GM23338 (cell line): ENCODE measurements at regions not wholly inside any gene's neighbourhood (a gene's known extent, or its start where the extent isn't known, plus 50 kb on each side); places are given as distances from the start of the nearest gene placed in this dataset.
A peak's percentile ranks its signal among the peaks of the same experiment; 100 is the strongest.

Experiments
- ATAC-seq: fragments of 200-7000 bp; cut with Tn5 transposase; 3 replicates; pipeline ENCODE4 v1.9.1; 2020
- DNase-seq: peaks from one replicate; pipeline ENCODE4 v3.0.0-alpha.2; 2015; ENCODE audit warnings: low spot score
- H2AFZ ChIP-seq: fragments of 200-600 bp; sonication (generic); 2 replicates; pipeline ENCODE4 v1.8.0; 2016; ENCODE audit warnings: antibody characterized with exemption, mild to moderate bottlenecking, moderate library complexity
- H3F3A ChIP-seq: fragments of 200-600 bp; sonication (generic); replicated peaks from 2 replicates; pipeline ENCODE4 v1.8.0; 2017; ENCODE audit warnings: antibody characterized with exemption, mixed run types, low read depth
- H3K27ac ChIP-seq: fragments of 200-600 bp; sonication (generic); 2 replicates; pipeline ENCODE4 v1.6.1; 2016; ENCODE audit warnings: low read depth
- H3K27me3 ChIP-seq: fragments of 200-600 bp; sonication (generic); 2 replicates; pipeline ENCODE4 v1.8.0; 2016; ENCODE audit warnings: mild to moderate bottlenecking, mixed run types, moderate library complexity; ENCODE audit not compliant: insufficient read depth
- H3K36me3 ChIP-seq: fragments of 200-600 bp; sonication (generic); 2 replicates; pipeline ENCODE4 v1.8.0; 2016; ENCODE audit warnings: mild to moderate bottlenecking; ENCODE audit not compliant: insufficient read depth
- H3K4me1 ChIP-seq: fragments of 200-600 bp; sonication (generic); 2 replicates; pipeline ENCODE4 v1.8.0; 2016; ENCODE audit warnings: mild to moderate bottlenecking, moderate library complexity; ENCODE audit not compliant: insufficient read depth
- H3K4me2 ChIP-seq: fragments of 200-600 bp; sonication (generic); 2 replicates; pipeline ENCODE4 v1.7.1; 2017; ENCODE audit warnings: mixed run types
- H3K4me3 ChIP-seq: fragments of 200-600 bp; sonication (generic); 2 replicates; pipeline ENCODE4 v1.6.1; 2016; ENCODE audit warnings: mixed run types
- H3K79me2 ChIP-seq: fragments of 200-600 bp; sonication (generic); replicated peaks from 2 replicates; pipeline ENCODE4 v1.8.0; 2017; ENCODE audit warnings: mild to moderate bottlenecking; ENCODE audit not compliant: insufficient read depth
- H3K9me2 ChIP-seq: fragments of 200-600 bp; sonication (generic); 2 replicates; pipeline ENCODE4 v1.8.0; 2017; ENCODE audit not compliant: insufficient read depth
- H4K20me1 ChIP-seq: fragments of 200-600 bp; sonication (generic); replicated peaks from 2 replicates; pipeline ENCODE4 v1.8.0; 2017; ENCODE audit warnings: mild to moderate bottlenecking; ENCODE audit not compliant: insufficient read depth
- H3K27ac Mint-ChIP-seq: 2 replicates; pipeline ENCODE4 v1.8.0; 2020; ENCODE audit warnings: inconsistent platforms, mild to moderate bottlenecking, moderate library complexity, mixed read lengths
- H3K27me3 Mint-ChIP-seq: 3 replicates; pipeline ENCODE4 v1.8.0; 2022; ENCODE audit warnings: low read depth, mild to moderate bottlenecking, moderate library complexity, mixed read lengths, inconsistent platforms; ENCODE audit not compliant: insufficient read depth, poor library complexity
- H3K36me3 Mint-ChIP-seq: 3 replicates; pipeline ENCODE4 v1.8.0; 2021; ENCODE audit warnings: low read depth, mild to moderate bottlenecking, inconsistent platforms, moderate library complexity, mixed read lengths
- H3K4me1 Mint-ChIP-seq: 3 replicates; pipeline ENCODE4 v1.8.0; 2020; ENCODE audit warnings: mild to moderate bottlenecking, inconsistent platforms, mixed read lengths
- H3K4me3 Mint-ChIP-seq: 3 replicates; pipeline ENCODE4 v1.8.0; 2021; ENCODE audit warnings: moderate library complexity, mild to moderate bottlenecking, inconsistent platforms, mixed read lengths
- H3K9me3 Mint-ChIP-seq: 3 replicates; pipeline ENCODE4 v1.8.0; 2020; ENCODE audit warnings: moderate library complexity, mild to moderate bottlenecking, inconsistent platforms, mixed read lengths
- CREB1 ChIP-seq: fragments of 250-450 bp; sonication (Bioruptor Pico); IDR thresholded peaks from 2 replicates; pipeline ENCODE4 v1.5.0; 2020; ENCODE audit warnings: low read depth, mild to moderate bottlenecking, moderate library complexity
- EZH2 ChIP-seq: fragments of 200-600 bp; sonication (generic); IDR thresholded peaks from one replicate; pipeline ENCODE4 v1.8.0; 2017; ENCODE audit warnings: antibody characterized with exemption, mild to moderate bottlenecking, low read depth; ENCODE audit not compliant: unreplicated experiment
- ZNF114 ChIP-seq: fragments of 250-450 bp; sonication (Bioruptor Pico); IDR thresholded peaks from 2 replicates; pipeline ENCODE4 v1.5.0; 2020; ENCODE audit warnings: mild to moderate bottlenecking, moderate library complexity
- ZNF462 ChIP-seq: fragments of 250-450 bp; sonication (Bioruptor Pico); IDR thresholded peaks from 2 replicates; pipeline ENCODE4 v1.5.0; 2020; ENCODE audit warnings: mild to moderate bottlenecking, moderate library complexity
- TF ChIP-seq, protein P1 (sequence below): IDR thresholded peaks from one replicate; pipeline ENCODE4 v1.6.1; 2018; ENCODE audit warnings: antibody characterized with exemption; ENCODE audit not compliant: unreplicated experiment

GRCh38 chr12:67772267-67773169, 124.0 kb downstream of the DYRK2 start:
- no peaks in the 10 kb centered on the region for H3F3A ChIP-seq
- H3K27me3 ChIP-seq = no peaks in the 10 kb centered on the region
- no peak overlapping the region for H2AFZ ChIP-seq
- Mint-ChIP-seq H3K4me3 (peak overlapping the region; percentile 45; the same call in 2 of the 3 replicates), H3K4me1 (peaks cover 26% of the 10 kb centered on the region), H3K9me3 (peaks cover 26% of the 10 kb centered on the region), H3K27me3 (peaks cover 5% of the 10 kb centered on the region), H3K36me3 (peaks cover 22% of the 10 kb centered on the region), H3K27ac (peak overlapping the region; percentile 86)
- H3K36me3 ChIP-seq = no peaks in the 10 kb centered on the region
- H3K79me2 ChIP-seq = no peaks in the 10 kb centered on the region
- peak overlapping the region; percentile 21 for H3K4me3 ChIP-seq
- peak; percentile 86 for DNase-seq
- H3K4me2 ChIP-seq = peak overlapping the region; percentile 56
- H3K9me2 ChIP-seq = no peaks in the 10 kb centered on the region
- TF ChIP-seq ZNF114 = no peak
- TF ChIP-seq ZNF462 (CRISPR knock-in tag) = peak; percentile 74
- TF ChIP-seq CREB1 (CRISPR knock-in tag) = 0 out of 2 replicates have a peak, but pooled peaks have one; percentile 27
- ATAC-seq = peak; percentile 99
- H3K4me1 ChIP-seq = peaks cover 9% of the 10 kb centered on the region; the same call in 1 of the 2 replicates
- H4K20me1 ChIP-seq = no peaks in the 10 kb centered on the region
- H3K27ac ChIP-seq = peak overlapping the region; percentile 85

DNA sequence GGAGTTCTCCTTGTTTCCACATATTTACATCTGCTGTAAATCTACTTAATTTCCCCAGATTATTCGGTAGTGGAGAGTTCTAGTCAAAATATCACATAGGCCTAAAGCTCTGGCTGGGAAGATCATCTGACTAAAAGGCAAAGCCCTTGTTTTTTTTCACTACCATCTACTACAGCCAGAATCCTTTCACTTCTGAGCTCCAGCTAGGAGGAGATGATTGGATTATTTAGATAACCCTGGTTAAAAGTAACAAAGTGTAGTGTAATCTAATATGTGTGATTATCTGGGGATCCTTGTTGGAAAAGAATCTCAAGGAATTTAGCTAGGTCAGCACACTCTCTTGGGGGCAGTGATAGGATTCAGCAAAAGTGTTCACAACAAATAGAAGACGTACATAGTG, 125.4 kb downstream of the DYRK2 start:
- H3K4me3 ChIP-seq = no peak overlapping the region
- H2AFZ ChIP-seq = no peak overlapping the region
- no peak for DNase-seq
- H3K27ac Mint-ChIP-seq = peak overlapping the region; percentile 82
- peaks cover 5% of the 10 kb centered on the region for H3K27me3 Mint-ChIP-seq
- H3F3A ChIP-seq = no peaks in the 10 kb centered on the region
- H3K4me2 ChIP-seq = no peak overlapping the region
- no peaks in the 10 kb centered on the region for H3K36me3 ChIP-seq
- no peaks in the 10 kb centered on the region for H4K20me1 ChIP-seq
- peaks cover 9% of the 10 kb centered on the region; the same call in 1 of the 2 replicates for H3K4me1 ChIP-seq
- H3K9me2 ChIP-seq = no peaks in the 10 kb centered on the region
- H3K27me3 ChIP-seq = no peaks in the 10 kb centered on the region
- peaks cover 26% of the 10 kb centered on the region for H3K4me1 Mint-ChIP-seq
- no peaks in the 10 kb centered on the region for H3K79me2 ChIP-seq
- H3K36me3 Mint-ChIP-seq = peaks cover 22% of the 10 kb centered on the region
- H3K4me3 Mint-ChIP-seq = no peak overlapping the region
- peak overlapping the region; percentile 85; the same call in 1 of the 2 replicates for H3K27ac ChIP-seq
- H3K9me3 Mint-ChIP-seq = peaks cover 26% of the 10 kb centered on the region
- no peak for ATAC-seq
- TF ChIP-seq CREB1 (CRISPR knock-in tag) (no peak), EZH2 (no peak)
- TF ChIP-seq, protein P1, sequence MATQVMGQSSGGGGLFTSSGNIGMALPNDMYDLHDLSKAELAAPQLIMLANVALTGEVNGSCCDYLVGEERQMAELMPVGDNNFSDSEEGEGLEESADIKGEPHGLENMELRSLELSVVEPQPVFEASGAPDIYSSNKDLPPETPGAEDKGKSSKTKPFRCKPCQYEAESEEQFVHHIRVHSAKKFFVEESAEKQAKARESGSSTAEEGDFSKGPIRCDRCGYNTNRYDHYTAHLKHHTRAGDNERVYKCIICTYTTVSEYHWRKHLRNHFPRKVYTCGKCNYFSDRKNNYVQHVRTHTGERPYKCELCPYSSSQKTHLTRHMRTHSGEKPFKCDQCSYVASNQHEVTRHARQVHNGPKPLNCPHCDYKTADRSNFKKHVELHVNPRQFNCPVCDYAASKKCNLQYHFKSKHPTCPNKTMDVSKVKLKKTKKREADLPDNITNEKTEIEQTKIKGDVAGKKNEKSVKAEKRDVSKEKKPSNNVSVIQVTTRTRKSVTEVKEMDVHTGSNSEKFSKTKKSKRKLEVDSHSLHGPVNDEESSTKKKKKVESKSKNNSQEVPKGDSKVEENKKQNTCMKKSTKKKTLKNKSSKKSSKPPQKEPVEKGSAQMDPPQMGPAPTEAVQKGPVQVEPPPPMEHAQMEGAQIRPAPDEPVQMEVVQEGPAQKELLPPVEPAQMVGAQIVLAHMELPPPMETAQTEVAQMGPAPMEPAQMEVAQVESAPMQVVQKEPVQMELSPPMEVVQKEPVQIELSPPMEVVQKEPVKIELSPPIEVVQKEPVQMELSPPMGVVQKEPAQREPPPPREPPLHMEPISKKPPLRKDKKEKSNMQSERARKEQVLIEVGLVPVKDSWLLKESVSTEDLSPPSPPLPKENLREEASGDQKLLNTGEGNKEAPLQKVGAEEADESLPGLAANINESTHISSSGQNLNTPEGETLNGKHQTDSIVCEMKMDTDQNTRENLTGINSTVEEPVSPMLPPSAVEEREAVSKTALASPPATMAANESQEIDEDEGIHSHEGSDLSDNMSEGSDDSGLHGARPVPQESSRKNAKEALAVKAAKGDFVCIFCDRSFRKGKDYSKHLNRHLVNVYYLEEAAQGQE = no peak
